ENCODE measurements at regions not wholly inside any gene's neighbourhood (a gene's known extent, or its start where the extent isn't known, plus 50 kb on each side); places are given as distances from the start of the nearest gene placed in this dataset.
A peak's percentile ranks its signal among the peaks of the same experiment; 100 is the strongest.

GRCh38 chr12:88884600-88884999 is 304.3 kb upstream of the KITLG start:
- FAIRE-seq (no peak), DNase-seq (ENCODE audit: insufficient read length) (no peak)
- TF ChIP-seq POLR2AphosphoS5 (IDR thresholded peaks at IDR 0.05; ENCODE audit: low read depth, low read length) (no peak), TAF1 (IDR thresholded peaks at IDR 0.05; ENCODE audit: borderline replicate concordance, low read depth, low read length) (no peak), POLR2A (IDR thresholded peaks at IDR 0.05; ENCODE audit: low read depth, low read length) (no peak)

- FAIRE-seq: no peak
- TF ChIP-seq TAF1 (IDR thresholded peaks at IDR 0.05; ENCODE audit: borderline replicate concordance, low read depth, low read length) (no peak), POLR2A (IDR thresholded peaks at IDR 0.05; ENCODE audit: low read depth, low read length) (no peak), POLR2AphosphoS5 (IDR thresholded peaks at IDR 0.05; ENCODE audit: low read depth, low read length) (no peak)
Observed at GRCh38 chr12:88882662-88883061, 302.4 kb upstream of the KITLG start.

GRCh38 chr12:88880051-88880450 is 299.8 kb upstream of the KITLG start:
- DNase-seq (ENCODE audit: insufficient read length) (no peak), FAIRE-seq (no peak)
- TF ChIP-seq POLR2A (IDR thresholded peaks at IDR 0.05; ENCODE audit: low read depth, low read length): no peak
- TF ChIP-seq POLR2AphosphoS5 (IDR thresholded peaks at IDR 0.05; ENCODE audit: low read depth, low read length): no peak
- no peak for TF ChIP-seq TAF1 (IDR thresholded peaks at IDR 0.05; ENCODE audit: borderline replicate concordance, low read depth, low read length)

More at GRCh38 chr12:88882662-88883061, 302.4 kb upstream of the KITLG start:
- no peak for DNase-seq (ENCODE audit: insufficient read length)

GRCh38 chr12:88878295-88878694 is 298.0 kb upstream of the KITLG start:
- TF ChIP-seq POLR2A (IDR thresholded peaks at IDR 0.05; ENCODE audit: low read depth, low read length): no peak
- FAIRE-seq (peak; percentile 9), DNase-seq (ENCODE audit: insufficient read length) (no peak)

GRCh38 chr12:88876857-88877256 is 296.6 kb upstream of the KITLG start:
- DNase-seq (ENCODE audit: insufficient read length) (no peak), FAIRE-seq (no peak)
- TF ChIP-seq POLR2A (IDR thresholded peaks at IDR 0.05; ENCODE audit: low read depth, low read length): no peak
- no peak for TF ChIP-seq TAF1 (IDR thresholded peaks at IDR 0.05; ENCODE audit: borderline replicate concordance, low read depth, low read length)
- TF ChIP-seq POLR2AphosphoS5 (IDR thresholded peaks at IDR 0.05; ENCODE audit: low read depth, low read length): no peak

- TF ChIP-seq POLR2A (IDR thresholded peaks at IDR 0.05; ENCODE audit: low read depth, low read length): no peak
- no peak for TF ChIP-seq TAF1 (IDR thresholded peaks at IDR 0.05; ENCODE audit: borderline replicate concordance, low read depth, low read length)
- TF ChIP-seq POLR2AphosphoS5 (IDR thresholded peaks at IDR 0.05; ENCODE audit: low read depth, low read length): no peak
- DNase-seq (ENCODE audit: insufficient read length) (no peak), FAIRE-seq (no peak)
Observed at GRCh38 chr12:88870000-88870737, 289.9 kb upstream of the KITLG start.

- TF ChIP-seq POLR2A (IDR thresholded peaks at IDR 0.05; ENCODE audit: low read depth, low read length) (no peak), POLR2AphosphoS5 (IDR thresholded peaks at IDR 0.05; ENCODE audit: low read depth, low read length) (no peak), TAF1 (IDR thresholded peaks at IDR 0.05; ENCODE audit: borderline replicate concordance, low read depth, low read length) (no peak)
- no peak for DNase-seq (ENCODE audit: insufficient read length)
- FAIRE-seq: no peak
Observed at GRCh38 chr12:88868050-88868449, 287.8 kb upstream of the KITLG start.

- no peak for FAIRE-seq
- TF ChIP-seq POLR2A (IDR thresholded peaks at IDR 0.05; ENCODE audit: low read depth, low read length): no peak
- TF ChIP-seq POLR2AphosphoS5 (IDR thresholded peaks at IDR 0.05; ENCODE audit: low read depth, low read length): no peak
- TF ChIP-seq TAF1 (IDR thresholded peaks at IDR 0.05; ENCODE audit: borderline replicate concordance, low read depth, low read length): no peak
Observed at GRCh38 chr12:88867510-88867909, 287.2 kb upstream of the KITLG start.

GRCh38 chr12:88866881-88867280 is 286.6 kb upstream of the KITLG start:
- TF ChIP-seq TAF1 (IDR thresholded peaks at IDR 0.05; ENCODE audit: borderline replicate concordance, low read depth, low read length) (no peak), POLR2AphosphoS5 (IDR thresholded peaks at IDR 0.05; ENCODE audit: low read depth, low read length) (no peak), POLR2A (IDR thresholded peaks at IDR 0.05; ENCODE audit: low read depth, low read length) (no peak)
- no peak for DNase-seq (ENCODE audit: insufficient read length)
- no peak for FAIRE-seq

More at GRCh38 chr12:88867510-88867909, 287.2 kb upstream of the KITLG start:
- DNase-seq (ENCODE audit: insufficient read length): no peak

GRCh38 chr12:88865537-88865936 is 285.3 kb upstream of the KITLG start:
- TF ChIP-seq POLR2A (IDR thresholded peaks at IDR 0.05; ENCODE audit: low read depth, low read length) (no peak), TAF1 (IDR thresholded peaks at IDR 0.05; ENCODE audit: borderline replicate concordance, low read depth, low read length) (no peak), POLR2AphosphoS5 (IDR thresholded peaks at IDR 0.05; ENCODE audit: low read depth, low read length) (no peak)
- FAIRE-seq (no peak), DNase-seq (ENCODE audit: insufficient read length) (no peak)

GRCh38 chr12:88860851-88861250 is 280.6 kb upstream of the KITLG start:
- FAIRE-seq: no peak

GRCh38 chr12:88856201-88856600 is 275.9 kb upstream of the KITLG start:
- FAIRE-seq (no peak), DNase-seq (ENCODE audit: insufficient read length) (no peak)
- TF ChIP-seq TAF1 (IDR thresholded peaks at IDR 0.05; ENCODE audit: borderline replicate concordance, low read depth, low read length): no peak
- TF ChIP-seq POLR2AphosphoS5 (IDR thresholded peaks at IDR 0.05; ENCODE audit: low read depth, low read length): no peak
- no peak for TF ChIP-seq POLR2A (IDR thresholded peaks at IDR 0.05; ENCODE audit: low read depth, low read length)

More at GRCh38 chr12:88860851-88861250, 280.6 kb upstream of the KITLG start:
- DNase-seq (ENCODE audit: insufficient read length): no peak
- TF ChIP-seq TAF1 (IDR thresholded peaks at IDR 0.05; ENCODE audit: borderline replicate concordance, low read depth, low read length) (no peak), POLR2AphosphoS5 (IDR thresholded peaks at IDR 0.05; ENCODE audit: low read depth, low read length) (no peak), POLR2A (IDR thresholded peaks at IDR 0.05; ENCODE audit: low read depth, low read length) (no peak)

All from GM12892 (cell line).